Small intestine (tissue), 7 donors: ENCODE measurements at regions not wholly inside any gene's neighbourhood (a gene's known extent, or its start where the extent isn't known, plus 50 kb on each side); places are given as distances from the start of the nearest gene placed in this dataset.
"Not testable (repeated sequence)": the region's sequence is repeated elsewhere in the genome, so short reads cannot be mapped to it uniquely, and the experiment has no call there.

Experiments used
- DNase-seq, 2 donors: peaks; one replicate each; pipeline versions ENCODE4 v3.0.0 to v3.0.0-alpha.2; 2013
- FAIRE-seq: peaks from 2 replicates; lab custom pipeline; 2012; peaks lifted over from hg19 to GRCh38; lab: Jason Lieb, UNC
- H3K27ac ChIP-seq, 3 donors: one replicate each; pipeline ENCODE4 v1.5.1; 2013; ENCODE audit warnings: low read length in 2 of 3, mild to moderate bottlenecking in 2 of 3, control low read depth in 1 of 3, inconsistent platforms in 1 of 3, low read depth in 1 of 3, moderate library complexity in 1 of 3
- H3K27me3 ChIP-seq, 3 donors: one replicate each; pipeline ENCODE4 v1.6.1; 2013; ENCODE audit warnings: low read length in 3 of 3, inconsistent platforms in 1 of 3; ENCODE audit not compliant: control insufficient read depth in 3 of 3, insufficient read depth in 3 of 3
- H3K36me3 ChIP-seq, 3 donors: one replicate each; pipeline ENCODE4 v1.6.1; 2013; ENCODE audit warnings: low read length in 3 of 3, inconsistent platforms in 1 of 3, low read depth in 1 of 3, mild to moderate bottlenecking in 1 of 3, moderate library complexity in 1 of 3; ENCODE audit not compliant: control insufficient read depth in 3 of 3, insufficient read depth in 2 of 3
- H3K4me1 ChIP-seq, 3 donors: one replicate each; pipeline ENCODE4 v1.6.1; 2013; ENCODE audit warnings: low read length in 2 of 3, inconsistent platforms in 1 of 3, low read depth in 1 of 3, mild to moderate bottlenecking in 1 of 3, moderate library complexity in 1 of 3; ENCODE audit not compliant: control insufficient read depth in 3 of 3, insufficient read depth in 2 of 3
- H3K4me3 ChIP-seq, 3 donors: one replicate each; pipeline ENCODE4 v1.5.1; 2013; ENCODE audit warnings: low read length in 3 of 3, control low read depth in 1 of 3, inconsistent platforms in 1 of 3, low read depth in 1 of 3, mild to moderate bottlenecking in 1 of 3, moderate library complexity in 1 of 3
- H3K9me3 ChIP-seq, 2 donors: one replicate each; pipeline ENCODE4 v1.6.1; 2013; ENCODE audit warnings: low read depth in 1 of 2, low read length in 1 of 2; ENCODE audit not compliant: control insufficient read depth in 2 of 2, insufficient read depth in 1 of 2
- WGBS, 3 donors: extraction: QIAGEN DNeasy Blood & Tissue Kit; methylation state at CpG; one replicate each; pipeline ENCODE4 v1.1.7; 2013; 5-methylcytosine and 5-hydroxymethylcytosine counted together
- donor health status: healthy with polysubstance abuse.
- donor health status: control.
- donor health status: control.
- donor health status: Bipolar disorder and iron deficiency.
- donor health status: healthy.

GRCh38 chr13:79895416-79895815 is 414.5 kb downstream of the NDFIP2 start:
- FAIRE-seq, result no peak
- no peak for DNase-seq
- 80 to 88% (median 81%) methylated on average over 6 of the region's 6 CpGs for WGBS, 3 donors
- H3K9me3 ChIP-seq, result peaks cover 0 to 3% of the 10 kb centered on the region in 2 donors
- H3K36me3 ChIP-seq, result no peaks in the 10 kb centered on the region
- H3K27ac ChIP-seq, result no peak overlapping the region
- no peaks in the 10 kb centered on the region for H3K27me3 ChIP-seq
- no peak overlapping the region for H3K4me3 ChIP-seq
- no peaks in the 10 kb centered on the region for H3K4me1 ChIP-seq

GRCh38 chr13:79887278-79887677 is 406.3 kb downstream of the NDFIP2 start:
- not testable (repeated sequence) for H3K4me3 ChIP-seq, H3K27ac ChIP-seq, H3K9me3 ChIP-seq, H3K4me1 ChIP-seq, H3K27me3 ChIP-seq, DNase-seq, FAIRE-seq, H3K36me3 ChIP-seq
- 85 to 95% (median 86%) methylated on average over 8 of the region's 8 CpGs for WGBS, 3 donors

GRCh38 chr13:79886601-79887000 is 405.6 kb downstream of the NDFIP2 start:
- DNase-seq (no peak), FAIRE-seq (no peak)
- Histone ChIP-seq H3K9me3 (no peaks in the 10 kb centered on the region), H3K36me3 (no peaks in the 10 kb centered on the region), H3K4me1 (no peaks in the 10 kb centered on the region), H3K4me3 (no peak overlapping the region), H3K27ac (no peak overlapping the region), H3K27me3 (no peaks in the 10 kb centered on the region)
- WGBS, 3 donors, result 49 to 78% (median 62%) methylated on average over 3 of the region's 3 CpGs

GRCh38 chr13:79884890-79885289 is 403.9 kb downstream of the NDFIP2 start:
- Histone ChIP-seq H3K4me1 (no peaks in the 10 kb centered on the region), H3K36me3 (no peaks in the 10 kb centered on the region), H3K4me3 (no peak overlapping the region), H3K27ac (no peak overlapping the region), H3K27me3 (no peaks in the 10 kb centered on the region), H3K9me3 (no peaks in the 10 kb centered on the region)
- no peak for DNase-seq
- FAIRE-seq, result no peak
- 76 to 99% (median 81%) methylated on average over 2 of the region's 2 CpGs for WGBS, 3 donors

- Histone ChIP-seq H3K9me3 (no peaks in the 10 kb centered on the region), H3K4me3 (no peak overlapping the region), H3K27me3 (no peaks in the 10 kb centered on the region), H3K27ac (no peak overlapping the region), H3K4me1 (no peaks in the 10 kb centered on the region), H3K36me3 (no peaks in the 10 kb centered on the region)
- DNase-seq (no peak), FAIRE-seq (no peak)
These were observed 402.3 kb downstream of the NDFIP2 start for GRCh38 chr13:79883216-79883615.

- H3K4me1 ChIP-seq, result no peaks in the 10 kb centered on the region
- FAIRE-seq (no peak), DNase-seq (no peak)
- no peak overlapping the region for H3K27ac ChIP-seq
- 89 to 93% (median 91%) methylated on average over 2 of the region's 2 CpGs for WGBS, 3 donors
- H3K27me3 ChIP-seq, result no peaks in the 10 kb centered on the region
- H3K4me3 ChIP-seq, result no peak overlapping the region
- H3K36me3 ChIP-seq, result no peaks in the 10 kb centered on the region
- peaks cover 0 to 8% of the 10 kb centered on the region in 2 donors for H3K9me3 ChIP-seq
These were observed 399.9 kb downstream of the NDFIP2 start for GRCh38 chr13:79880818-79881217.

GRCh38 chr13:79874396-79875360 is 393.7 kb downstream of the NDFIP2 start:
- DNase-seq, result no peak
- Histone ChIP-seq H3K4me1 (peaks cover 0 to 3% (median 0%) of the 10 kb centered on the region in 3 donors), H3K27me3 (no peaks in the 10 kb centered on the region), H3K9me3 (peaks cover 0 to 11% of the 10 kb centered on the region in 2 donors), H3K4me3 (no peak overlapping the region), H3K27ac (no peak overlapping the region), H3K36me3 (no peaks in the 10 kb centered on the region)
- 90 to 92% (median 90%) methylated on average over 5 of the region's 5 CpGs for WGBS, 3 donors
- no peak for FAIRE-seq

GRCh38 chr13:79871594-79871993 is 390.6 kb downstream of the NDFIP2 start:
- no peak for FAIRE-seq
- no peaks in the 10 kb centered on the region for H3K27me3 ChIP-seq

More at GRCh38 chr13:79871594-79871993, 390.6 kb downstream of the NDFIP2 start:
- Histone ChIP-seq H3K4me3 (no peak overlapping the region), H3K4me1 (peaks cover 0 to 6% (median 0%) of the 10 kb centered on the region in 3 donors), H3K9me3 (peaks cover 0 to 9% of the 10 kb centered on the region in 2 donors), H3K27ac (no peak overlapping the region), H3K36me3 (no peaks in the 10 kb centered on the region)
- no peak for DNase-seq
